GM21723 (cell line): ENCODE measurements at regions not wholly inside any gene's neighbourhood (a gene's known extent, or its start where the extent isn't known, plus 50 kb on each side); places are given as distances from the start of the nearest gene placed in this dataset.
"Not testable (repeated sequence)": the region's sequence is repeated elsewhere in the genome, so short reads cannot be mapped to it uniquely, and the experiment has no call there.

Source experiments
- ATAC-seq: cut with Tn5 transposase; IDR thresholded peaks from one replicate; pipeline ENCODE4 v1.9.1; 2021; ENCODE audit warnings: mild to moderate bottlenecking, moderate library complexity; ENCODE audit not compliant: unreplicated experiment

DNA sequence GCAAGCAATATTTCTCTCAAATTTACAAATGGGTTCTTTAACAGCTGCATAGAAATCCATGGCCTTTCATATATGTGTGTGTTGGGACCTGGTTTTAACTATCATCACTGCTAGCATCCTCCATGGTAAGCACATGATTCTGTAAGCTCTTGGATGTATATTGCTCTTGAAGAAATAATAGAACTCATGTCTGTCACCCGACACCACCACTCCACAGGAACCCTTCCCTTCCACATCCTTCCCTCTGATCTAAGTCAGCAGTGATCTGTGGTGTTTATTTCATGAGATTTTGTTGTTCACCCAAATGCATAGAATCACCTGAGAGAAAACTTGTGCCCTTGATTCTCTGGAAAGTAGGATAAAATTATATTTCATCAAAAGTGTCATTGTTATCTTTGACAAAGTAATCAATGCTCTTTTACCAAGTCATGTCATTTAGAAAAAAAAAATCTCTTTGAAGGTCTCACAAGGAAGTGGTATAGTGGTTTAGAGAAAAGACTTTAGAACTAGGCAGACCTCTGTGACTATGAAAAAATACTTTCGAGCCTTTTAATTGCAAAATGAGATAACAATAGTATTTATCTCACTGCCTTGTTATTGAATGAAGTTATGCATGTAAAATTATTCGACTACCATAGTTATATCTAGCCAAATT lies 649.8 kb upstream of the SLC35B3 start:
- no peak for ATAC-seq

DNA sequence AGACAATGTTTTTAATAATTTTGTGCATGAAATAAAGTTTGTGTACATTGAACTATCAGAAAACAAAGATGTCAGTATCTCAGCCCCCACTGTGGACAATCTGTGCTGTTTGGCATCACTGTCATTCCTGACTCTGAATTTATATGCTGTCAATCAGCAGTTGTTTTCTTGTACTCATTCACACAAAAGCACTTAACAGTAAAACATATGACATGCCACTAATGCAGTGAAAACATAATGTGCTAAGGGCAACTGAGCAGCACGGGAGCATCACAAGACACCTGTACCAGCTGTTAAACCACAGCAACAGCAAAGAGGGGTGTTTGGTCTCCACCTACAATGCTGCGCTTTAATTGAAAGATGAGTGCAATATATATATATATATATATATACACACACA lies 647.8 kb upstream of the SLC35B3 start:
- ATAC-seq, result no peak

DNA sequence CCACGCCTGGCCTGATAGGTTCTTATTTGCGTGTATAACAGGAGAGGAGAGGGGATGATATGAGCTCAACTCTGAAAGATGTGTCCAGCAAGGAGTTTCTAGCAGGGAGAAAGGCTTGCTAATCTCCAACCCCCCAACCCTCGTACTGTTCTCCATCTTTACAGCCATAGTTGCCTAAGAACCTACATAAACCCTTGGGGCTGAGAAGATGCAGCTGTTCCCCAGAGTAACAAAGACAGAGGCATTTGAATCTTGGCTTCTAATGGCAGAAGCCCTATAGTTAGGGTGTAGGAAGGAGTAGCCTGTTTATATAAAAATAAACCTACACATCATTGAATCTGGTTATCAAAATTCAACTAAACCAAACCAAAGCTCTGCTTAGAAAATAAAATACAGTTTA lies 631.4 kb upstream of the SLC35B3 start:
- no peak for ATAC-seq

DNA sequence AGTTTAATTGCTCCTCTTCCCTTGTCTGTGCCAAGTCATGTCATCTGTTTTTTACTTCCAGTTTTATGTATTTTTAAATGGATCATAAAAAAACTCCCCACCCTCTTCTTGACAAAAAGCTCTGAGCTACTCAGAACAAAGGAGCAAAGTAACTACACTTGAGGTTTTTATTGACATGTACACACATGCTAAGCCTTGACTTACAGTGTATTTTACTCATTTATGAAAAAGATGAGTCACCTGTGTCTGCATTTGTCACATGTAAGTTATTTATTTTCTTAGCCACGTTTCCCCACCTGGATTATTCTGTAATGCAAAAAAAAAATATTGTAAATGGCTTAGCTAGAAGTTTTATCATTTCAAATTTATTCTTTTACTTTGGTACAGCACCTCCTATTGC lies 628.8 kb upstream of the SLC35B3 start:
- ATAC-seq, result no peak

DNA sequence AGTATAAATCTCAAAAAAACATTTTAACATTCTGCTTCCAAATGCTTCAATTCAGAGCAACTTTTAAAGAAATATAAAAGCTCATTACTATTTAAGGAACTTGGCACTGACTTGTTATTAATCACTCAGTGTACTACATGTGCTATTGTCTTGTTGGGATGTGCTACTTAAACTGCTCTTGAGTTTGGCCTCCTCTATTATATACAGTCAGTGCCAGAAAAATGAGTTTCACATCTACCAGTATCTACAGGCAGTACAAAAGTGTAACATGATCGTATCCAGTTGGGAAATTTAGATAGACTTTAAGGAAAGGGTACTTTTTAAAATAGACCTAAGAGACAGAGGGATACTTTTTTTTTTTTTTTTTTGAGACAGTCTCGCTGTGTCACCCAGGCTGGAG lies 627.3 kb upstream of the SLC35B3 start:
- ATAC-seq, result no peak

DNA sequence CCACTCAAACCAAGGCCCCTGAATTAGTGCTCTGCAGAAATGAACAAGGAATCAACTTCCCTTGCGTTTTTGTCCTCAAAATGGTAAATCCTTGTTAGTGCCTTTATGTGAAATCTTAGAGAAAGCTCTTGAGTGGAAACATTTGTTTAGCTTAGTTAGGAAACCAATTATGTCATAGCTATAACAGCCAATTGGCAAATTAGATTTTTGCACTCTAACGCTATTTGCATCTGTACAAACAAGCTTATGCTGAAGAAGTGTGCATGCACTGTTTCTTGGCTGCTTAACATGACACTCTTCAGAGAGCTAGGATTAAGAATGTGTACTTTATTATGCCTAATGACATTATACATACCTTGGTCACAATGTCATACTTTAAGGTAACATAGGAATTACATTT lies 622.6 kb upstream of the SLC35B3 start:
- ATAC-seq, result no peak

DNA sequence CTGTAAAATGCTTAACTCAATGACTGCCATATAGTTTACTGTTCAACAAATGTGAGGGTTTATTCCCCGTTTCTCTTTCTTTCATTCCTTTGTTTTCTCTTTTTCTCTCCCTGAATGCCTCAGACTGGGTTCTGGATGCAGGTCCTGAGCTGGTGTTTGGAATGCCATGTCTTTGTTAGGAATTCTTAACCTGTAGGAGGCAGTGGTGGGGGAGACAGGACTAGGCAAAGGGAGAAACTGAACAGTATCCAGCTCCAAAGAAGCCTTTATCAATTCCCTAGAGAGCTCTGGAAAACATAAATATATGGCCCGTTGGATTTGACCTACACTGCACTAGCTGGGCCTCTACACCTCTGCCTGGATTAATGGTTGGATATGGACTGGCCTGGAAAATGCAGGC lies 621.2 kb upstream of the SLC35B3 start:
- ATAC-seq, result no peak

DNA sequence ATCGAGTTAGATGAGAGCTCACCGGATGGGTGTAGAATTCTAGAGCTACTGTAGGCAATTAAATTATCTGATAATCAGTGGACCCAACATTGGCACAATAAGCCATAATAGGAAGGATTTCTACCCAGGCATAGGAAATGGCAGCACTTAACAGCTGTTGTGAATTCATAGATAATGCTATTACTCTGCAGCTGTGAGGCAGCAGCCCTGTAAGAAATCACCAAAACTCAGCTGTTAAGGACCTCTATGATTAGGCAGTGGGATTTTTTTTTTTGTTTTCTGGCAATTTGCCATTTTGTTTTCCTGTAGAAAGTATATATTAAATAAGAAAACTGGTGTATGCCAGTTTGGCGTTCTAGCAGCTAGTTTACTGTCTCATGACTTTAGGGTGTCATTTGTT lies 609.1 kb upstream of the SLC35B3 start:
- ATAC-seq, result no peak

DNA sequence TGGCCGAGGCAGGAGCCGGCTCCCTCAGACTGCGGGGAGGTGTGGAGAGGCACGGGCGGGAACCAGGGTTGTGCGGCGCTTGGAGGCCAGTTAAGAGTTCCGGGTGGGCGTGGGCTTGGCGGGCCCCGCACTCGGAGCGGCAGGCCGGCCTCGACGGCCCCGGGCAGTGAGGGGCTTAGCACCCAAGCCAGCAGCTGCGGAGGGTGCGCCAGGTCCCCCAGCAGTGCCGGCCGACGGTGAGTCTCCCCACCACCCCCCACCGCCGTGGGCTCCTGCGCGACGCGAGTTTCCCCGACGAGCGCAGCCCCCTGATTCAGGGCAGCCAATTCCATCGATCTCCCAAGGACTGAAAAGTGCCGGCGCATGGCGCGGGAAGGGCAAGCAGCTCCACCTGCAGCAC lies 605.4 kb upstream of the SLC35B3 start:
- ATAC-seq, result no peak

DNA sequence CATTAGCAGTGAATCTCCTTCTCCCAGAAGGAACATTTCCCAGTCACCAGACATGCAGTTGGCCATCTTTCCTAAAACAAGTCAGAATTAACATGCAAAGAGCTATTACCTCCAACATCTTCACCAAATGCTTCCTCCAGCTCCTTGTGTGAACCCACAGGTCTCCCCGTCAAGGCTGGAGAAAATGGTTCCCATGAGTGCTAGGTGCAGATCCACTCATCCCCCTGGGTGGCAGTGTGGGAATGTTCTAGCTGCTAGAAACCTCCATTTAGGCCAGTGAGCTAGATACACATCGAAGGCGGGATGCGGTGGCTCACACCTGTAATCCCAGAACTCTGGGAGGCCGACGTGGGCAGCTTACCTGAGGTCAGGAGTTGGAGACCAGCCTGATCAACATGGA lies 603.9 kb upstream of the SLC35B3 start:
- ATAC-seq, result no peak

DNA sequence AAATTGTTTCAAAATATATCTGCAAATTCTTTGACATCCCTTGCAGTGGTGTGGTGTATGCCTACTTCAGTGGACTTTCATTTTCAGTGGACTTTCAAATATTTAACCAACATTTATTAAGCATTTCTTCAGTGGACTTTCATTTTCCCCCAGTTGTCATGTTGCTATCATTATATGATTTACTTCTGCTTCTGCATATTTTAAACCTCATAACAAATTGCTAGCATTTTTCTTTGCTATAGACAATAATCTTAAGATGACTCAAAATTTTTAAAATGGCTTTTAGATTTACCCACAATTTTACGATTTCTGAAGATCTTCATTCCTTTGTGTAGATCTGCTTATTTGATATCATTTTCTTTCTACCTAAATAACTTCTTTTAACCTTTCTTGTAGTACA lies 592.7 kb upstream of the SLC35B3 start:
- ATAC-seq, result no peak

DNA sequence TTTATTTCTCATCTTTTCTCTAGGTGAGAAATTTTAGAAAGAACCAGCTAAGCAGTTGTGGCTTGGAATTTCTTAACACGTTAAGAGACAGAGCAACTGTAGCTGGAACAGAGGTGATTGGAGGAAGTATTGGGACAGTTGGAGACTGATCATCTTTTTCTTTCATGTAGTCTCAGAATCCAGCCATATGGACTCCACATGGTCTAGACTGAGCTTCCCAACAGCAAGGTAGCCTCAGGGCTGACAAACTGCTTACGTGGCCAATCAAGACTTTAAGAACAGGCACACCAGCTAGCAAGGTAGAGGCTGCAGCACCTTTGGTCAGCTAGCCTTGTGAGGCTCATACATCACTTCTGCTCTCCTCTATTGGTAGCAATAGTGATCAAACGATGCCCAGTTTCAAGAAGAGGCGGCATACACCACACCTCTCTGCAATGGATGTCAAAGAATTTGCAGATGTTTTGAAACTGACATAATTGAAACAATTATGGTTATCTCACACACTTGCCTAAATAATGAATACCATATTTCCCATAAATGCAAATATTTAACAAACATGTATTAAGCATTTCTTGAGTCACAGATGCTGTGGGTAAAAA lies 590.5 kb upstream of the SLC35B3 start:
- no peak for ATAC-seq

DNA sequence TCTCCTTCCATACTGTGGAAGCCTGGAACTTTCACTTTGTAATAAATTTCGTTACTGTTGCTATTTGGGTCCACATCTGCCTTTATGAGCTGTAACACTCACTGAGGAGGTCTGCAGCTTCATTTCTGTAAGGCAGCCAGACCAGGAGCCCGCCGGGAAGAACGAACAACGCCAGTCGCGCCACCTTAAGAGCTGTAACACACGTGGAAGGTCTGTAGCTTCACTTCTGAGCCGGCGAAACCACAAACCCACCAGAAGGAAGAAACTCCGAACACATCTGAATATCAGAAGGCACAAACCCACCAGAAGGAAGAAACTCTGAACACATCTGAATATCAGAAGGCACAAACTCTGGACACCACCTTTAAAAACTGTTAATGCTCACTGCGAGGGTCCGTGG lies 589.9 kb upstream of the SLC35B3 start:
- ATAC-seq, result no peak

DNA sequence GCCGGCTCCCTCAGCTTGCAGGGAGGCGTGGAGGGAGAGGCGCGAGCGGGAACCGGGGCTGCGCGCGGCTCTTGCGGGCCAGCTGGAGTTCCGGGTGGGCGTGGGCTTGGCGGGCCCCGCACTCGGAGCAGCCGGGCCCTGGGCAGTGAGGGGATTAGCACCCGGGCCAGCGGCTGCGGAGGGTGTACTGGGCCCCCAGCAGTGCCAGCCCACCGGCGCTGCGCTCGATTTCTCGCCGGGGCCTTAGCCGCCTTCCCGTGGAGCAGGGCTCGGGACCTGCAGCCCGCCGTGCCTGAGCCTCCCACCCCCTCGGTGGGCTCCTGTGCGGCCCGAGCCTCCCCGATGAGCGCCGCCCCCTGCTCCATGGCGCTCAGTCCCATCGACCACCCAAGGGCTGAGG lies 588.9 kb upstream of the SLC35B3 start:
- ATAC-seq, result not testable (repeated sequence)

DNA sequence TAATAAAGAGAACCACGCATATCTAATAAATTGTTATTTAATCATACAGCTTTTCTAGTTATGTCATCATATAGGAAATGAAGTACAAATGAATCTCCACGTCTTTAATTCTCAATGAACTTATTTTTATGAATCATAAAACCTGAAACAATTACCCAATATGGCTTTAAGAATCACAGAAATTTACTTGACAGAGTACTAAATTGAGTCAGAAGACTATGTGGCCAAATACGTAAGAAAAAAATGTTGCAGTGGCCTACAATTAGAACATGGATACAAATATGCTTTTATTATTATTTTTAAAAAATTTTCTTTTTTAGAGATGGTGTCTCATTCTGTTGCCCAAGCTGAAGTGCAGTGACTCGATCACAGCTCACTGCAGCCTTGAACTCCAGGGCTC lies 584.7 kb upstream of the SLC35B3 start:
- no peak for ATAC-seq

DNA sequence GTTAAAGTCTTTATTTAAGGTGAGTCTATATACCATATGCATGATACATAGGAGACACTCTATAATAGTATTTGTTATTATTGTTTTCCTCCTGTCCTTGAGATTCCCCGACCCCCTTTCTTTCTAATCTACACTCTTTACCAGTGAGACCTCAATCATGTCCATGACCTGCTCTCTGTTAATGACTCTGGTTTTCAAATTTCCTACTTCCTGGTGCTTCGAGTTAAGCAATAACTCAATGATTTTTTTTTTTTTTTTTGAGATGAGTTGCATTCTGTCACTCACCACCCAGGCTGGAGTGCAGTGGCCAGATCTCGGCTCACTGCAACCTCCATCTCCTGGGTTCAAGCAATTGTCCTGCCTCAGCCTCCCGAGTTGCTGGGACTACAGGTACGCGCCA lies 574.6 kb upstream of the SLC35B3 start:
- no peak for ATAC-seq

DNA sequence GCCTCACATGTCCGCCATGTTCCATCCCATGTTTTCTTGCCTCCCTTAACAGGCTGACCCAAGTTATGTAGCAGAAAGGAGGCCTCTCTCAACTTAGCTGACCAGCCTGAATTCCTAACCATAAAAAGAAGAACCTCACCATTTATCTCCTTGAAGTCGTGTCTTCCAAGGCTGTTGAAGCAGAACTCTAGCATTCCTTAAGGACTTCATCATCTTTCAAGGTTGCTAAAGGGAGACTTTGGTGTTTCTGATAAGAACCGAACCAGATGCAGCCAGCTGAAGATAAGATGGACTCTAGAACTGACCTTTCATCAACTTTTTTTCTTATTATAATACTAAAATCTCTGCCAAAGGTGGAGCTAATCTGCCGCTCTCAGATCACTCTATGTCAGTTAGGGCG lies 571.7 kb upstream of the SLC35B3 start:
- no peak for ATAC-seq

DNA sequence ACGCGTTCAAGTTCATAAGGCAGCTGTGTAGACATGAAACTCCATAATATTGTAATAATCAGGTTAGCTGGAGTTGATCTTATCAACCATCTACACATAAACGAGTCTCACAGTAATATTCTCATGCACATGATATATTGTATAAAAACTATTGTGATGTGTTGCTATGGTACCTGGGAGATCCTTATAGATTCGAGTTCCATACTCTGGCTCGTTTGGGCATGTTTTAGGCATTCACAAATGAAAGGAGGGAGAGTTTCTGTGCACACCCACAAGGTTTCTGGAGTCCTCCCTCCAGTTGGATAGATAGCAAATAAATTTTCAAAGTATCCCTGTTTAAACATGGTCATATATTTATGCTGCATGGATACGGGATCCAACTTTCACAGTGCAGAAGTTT lies 567.5 kb upstream of the SLC35B3 start:
- ATAC-seq, result no peak

DNA sequence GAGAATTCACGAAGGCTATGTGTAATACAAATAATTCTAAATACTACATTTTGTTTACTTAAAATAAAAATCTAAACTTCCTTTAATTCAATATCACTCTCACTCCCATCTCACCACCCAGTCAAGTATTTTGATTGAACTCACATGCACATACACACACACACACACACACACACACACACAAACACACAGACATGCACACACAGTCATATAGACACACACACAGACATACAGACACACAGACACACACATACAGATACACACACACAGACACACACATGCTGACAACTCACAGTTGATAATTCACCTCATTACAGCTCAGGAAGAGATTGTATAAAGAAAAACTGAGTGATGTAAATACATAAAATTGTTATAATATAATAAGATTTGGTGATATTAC lies 559.8 kb upstream of the SLC35B3 start:
- no peak for ATAC-seq

DNA sequence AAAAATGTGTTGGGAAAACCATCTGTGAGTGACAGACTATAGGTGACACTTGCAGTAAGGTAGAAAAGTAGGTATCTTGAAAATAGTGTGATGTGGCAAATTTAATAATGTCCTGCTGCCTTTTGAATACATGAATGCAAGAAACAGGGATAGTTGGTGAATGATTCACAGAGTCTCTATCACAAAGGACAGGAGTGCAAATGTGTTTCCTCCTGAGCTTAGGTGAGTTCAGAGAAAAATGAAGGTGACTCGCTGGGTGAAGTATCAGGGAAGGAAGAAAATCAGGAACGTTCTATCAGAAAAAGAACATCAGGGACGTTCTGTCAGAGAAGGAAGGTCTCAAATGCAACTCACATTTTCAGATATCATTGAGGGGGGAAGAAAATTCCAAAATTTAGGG lies 557.8 kb upstream of the SLC35B3 start:
- ATAC-seq, result no peak

DNA sequence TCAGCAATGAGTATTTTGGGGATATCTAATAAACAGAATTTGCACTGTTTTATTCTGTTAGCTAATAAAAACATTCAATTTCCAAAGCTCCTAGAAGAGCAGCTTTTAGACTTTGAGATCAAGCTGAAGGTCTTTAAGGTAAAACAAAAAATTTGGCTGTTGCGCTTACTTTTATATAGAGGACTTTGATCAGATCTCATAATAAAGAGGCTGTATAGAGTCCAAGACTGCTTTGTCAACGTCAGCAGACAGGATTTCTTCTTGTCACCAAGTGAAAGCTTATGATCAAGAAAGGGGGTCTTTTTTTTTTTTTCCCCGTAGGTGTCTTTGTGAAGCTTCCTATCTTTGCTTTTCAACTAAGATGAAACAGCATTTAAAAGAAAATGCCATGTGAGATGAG lies 556.5 kb upstream of the SLC35B3 start:
- no peak for ATAC-seq

DNA sequence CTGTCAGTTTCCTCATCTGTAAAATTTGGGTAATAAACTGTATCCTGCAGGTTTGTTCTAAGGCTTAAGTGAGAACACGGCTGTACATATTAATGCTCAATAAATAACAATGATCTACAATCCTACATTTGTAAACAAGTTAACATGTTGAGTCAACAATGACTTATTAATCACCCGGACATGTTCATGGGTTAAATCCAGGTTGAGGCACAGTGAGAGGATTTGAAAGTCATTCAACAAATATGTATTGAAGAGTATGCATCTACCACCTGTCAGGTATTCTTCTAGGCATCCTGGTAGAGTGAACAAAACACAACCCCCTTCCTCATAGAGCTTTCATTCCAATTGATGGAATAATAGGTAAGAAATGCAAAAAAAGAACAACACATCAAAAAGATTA lies 554.7 kb upstream of the SLC35B3 start:
- ATAC-seq, result no peak

DNA sequence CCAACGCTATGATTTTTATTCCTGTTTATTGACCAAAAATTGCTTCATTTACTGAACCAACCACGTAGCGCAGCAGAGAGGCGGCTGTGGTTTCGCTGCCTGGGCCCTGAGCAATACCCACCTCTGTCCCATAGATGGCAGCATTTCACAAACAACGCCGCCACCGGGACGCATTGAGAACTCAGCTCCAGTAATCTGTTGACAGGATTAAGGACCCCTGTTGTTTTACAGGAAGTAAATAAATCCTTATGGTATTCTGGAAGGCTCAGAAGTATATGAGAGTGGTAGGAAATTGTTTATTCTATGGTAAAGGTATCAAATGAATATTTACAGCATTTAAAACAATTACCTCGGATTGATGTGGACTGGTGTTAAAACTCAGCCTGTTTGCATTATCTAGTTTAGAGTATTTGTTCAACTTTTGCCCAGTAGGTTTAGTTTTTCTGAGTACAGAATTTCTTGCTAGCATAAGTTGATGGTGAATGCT lies 547.9 kb upstream of the SLC35B3 start:
- peak; percentile 98 for ATAC-seq
